Right hindlimb (tissue), 1 donor: ENCODE measurements at regions not wholly inside any gene's neighbourhood (a gene's known extent, or its start where the extent isn't known, plus 50 kb on each side); places are given as distances from the start of the nearest gene placed in this dataset.
A peak's percentile ranks its signal among the peaks of the same experiment; 100 is the strongest.

Experiments
- DNase-seq: peaks from one replicate; pipeline ENCODE4 v3.0.0-alpha.2; 2018

DNA sequence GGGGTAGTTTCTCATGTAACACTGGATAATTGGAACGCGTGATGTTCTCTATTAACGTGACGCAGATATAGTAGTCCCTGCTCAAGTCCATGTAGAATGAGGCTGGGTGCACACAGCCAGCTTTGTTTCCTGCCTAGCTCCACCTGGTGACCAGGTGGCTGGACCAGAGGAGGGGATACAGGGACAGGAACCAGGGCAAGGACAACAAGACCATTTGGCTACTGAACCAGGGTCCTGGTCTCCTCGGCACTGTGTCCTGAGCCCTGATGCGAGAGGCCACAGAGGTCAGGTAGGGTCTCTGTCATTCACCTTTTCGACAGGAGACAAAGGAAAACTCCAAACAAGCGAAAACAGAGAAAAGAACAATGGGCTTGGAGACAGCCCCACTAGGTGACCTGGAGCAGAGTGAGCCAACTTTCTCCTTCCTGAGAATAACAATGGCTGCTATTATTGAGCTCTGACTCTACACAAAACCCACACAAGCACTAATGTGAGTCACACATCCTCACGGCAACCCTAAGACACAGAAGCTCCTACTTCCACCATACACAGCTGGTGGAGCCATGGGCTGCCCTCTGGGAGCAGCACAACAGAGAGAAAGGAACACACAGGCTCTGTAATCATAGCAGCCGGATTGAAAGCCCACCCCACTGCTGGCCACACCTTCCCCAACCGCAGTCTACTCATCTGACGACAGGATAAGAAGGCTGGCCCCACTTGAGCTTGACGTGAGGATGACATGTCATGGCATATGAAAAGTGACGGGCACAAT, 67.3 kb upstream of the TEX51 start:
- DNase-seq: no peak

DNA sequence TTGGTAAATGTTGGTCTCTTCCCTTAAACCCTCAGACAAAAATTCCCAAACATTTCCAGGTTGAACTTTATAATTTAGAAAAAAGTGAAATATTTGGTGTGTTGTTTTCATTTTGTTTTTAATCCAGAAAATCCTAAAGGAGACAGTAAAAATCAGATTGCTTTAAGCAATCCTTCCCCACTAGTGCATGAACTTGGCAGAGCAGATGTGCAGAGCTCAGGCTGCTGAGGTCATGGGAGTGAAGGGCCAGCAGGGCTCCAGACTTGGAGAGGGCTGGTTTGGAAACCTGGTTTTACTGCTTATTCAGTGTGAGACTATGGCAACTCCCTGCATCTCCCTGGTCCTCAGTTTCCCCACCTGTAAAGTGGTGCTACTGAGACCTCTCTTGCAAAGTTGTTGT, 66.7 kb upstream of the TEX51 start:
- DNase-seq: no peak

DNA sequence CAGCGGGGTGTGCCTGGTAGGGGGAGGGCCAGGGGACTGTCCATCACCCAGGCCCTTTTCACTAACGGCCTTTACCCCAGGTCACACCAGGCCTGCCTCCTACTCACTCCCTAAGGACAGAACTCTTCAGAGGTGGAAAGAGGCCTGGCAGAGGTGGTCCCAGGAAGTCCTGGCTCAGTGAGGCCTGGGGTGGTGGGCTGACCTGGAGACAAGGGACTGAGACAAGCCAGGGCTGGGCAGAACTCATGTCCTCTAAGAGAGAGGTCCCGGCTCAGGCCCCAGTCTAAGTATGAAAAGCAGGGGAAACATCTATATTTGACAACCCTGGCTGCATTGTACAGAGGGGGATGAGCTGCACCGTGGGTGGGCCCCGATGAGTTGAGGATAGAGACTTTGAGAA, 65.9 kb upstream of the TEX51 start:
- no peak for DNase-seq

DNA sequence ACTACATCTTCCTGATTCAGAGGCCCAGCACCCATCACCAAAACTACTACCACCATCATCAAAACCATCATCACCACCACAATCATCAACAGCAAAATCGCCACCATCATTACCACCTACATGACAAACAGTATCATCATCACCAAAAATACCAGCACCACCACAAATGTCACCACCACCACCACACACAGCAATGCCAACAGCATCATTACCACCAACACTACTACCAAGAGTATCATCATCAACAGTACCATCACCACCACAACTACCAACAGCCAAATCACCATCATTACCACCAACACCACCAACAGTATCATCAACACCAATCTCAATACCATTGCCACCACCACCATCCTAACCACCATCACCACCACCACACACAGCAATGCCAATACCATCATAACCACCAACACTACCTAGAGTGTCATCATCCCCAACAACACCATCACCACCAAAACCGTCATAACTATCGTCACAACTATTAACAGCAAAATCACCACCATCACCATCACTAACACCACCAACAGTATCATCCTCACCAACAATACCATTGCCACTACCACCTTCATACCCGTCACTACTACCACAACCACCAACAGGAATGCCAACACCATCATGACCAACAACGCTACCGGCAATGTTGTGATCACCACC, 64.6 kb upstream of the TEX51 start:
- DNase-seq: no peak

DNA sequence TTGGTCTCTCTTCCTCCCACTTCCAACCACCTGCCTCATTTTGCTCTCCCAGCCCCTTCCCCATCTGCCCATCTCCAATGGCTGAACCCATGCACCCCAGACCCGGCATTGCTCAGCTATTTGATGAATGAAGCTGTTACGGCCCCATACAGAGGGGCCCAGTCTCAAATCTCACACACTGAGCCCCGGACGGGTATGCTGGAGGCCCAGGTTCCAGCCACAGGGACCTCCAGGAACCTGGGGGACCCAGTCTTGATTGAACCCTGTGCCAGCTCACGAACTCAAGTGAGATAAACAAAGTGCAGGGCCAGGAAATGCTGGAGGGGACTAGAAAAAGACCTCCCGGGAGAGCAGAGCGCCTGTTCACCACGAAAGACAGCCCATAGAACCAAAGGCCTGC, 63.4 kb upstream of the TEX51 start:
- no peak for DNase-seq

DNA sequence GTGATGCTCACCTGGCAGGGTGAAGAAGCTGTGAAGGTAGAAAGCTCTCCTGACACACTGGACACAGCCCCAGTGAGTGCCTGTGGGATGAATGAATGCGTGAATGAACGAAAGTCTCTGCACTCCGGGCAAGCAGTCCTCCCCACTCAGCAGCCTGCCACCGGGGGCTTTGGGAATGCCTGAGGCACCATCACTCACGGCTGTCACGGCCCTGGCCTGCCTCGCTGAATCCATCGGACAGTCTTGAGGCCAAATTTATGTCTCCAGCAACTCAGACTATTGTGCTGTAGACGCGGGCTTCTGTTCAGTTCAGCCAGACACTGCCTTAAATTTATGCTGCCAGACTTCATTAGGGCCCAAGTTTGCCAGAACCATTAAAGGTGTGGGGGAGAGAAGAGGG, 62.9 kb upstream of the TEX51 start:
- no peak for DNase-seq

DNA sequence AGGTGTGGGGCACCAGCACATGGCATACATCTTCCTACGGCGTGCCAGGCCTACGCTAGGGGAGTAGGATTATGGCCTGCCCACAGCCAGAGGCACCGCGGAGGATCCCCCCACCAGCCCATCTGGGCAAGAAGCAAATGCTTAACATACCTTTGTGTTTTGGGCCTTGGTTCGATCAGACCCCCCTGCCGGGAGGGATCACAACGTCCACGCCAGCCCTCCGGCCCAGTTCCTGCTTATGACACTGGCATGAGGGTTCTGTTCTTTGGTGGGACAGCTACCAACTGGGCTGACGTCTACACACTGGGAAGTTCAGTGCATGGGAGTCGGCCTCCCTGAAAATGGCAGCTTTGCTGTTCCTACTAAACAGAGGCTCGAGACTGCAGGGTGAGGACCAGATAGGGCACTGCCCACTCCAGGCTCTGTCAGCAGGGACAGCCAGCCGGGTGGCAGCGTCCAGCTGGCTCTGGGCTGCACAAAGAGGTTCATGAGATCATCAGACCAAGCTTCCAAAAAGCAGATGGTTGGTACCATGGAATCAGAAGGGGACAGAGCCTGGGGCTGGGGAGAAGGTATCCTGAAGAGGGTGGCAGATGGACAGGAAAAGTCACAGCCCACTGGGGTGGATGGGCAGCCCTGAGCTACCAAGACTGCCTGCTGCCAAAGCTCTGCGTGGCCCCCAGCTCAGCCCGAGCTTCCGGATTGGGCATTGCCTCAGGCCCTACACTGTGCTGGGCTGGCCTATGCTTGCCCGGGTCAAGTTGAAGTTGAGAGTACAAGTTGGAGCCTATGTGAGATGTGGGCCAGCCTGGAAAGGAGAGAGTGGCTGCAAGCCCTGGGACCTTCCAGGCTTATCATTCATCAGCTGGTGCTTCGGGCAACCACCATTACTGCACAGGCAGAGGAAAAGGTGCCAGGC, 61.7 kb upstream of the TEX51 start:
- DNase-seq: no peak

DNA sequence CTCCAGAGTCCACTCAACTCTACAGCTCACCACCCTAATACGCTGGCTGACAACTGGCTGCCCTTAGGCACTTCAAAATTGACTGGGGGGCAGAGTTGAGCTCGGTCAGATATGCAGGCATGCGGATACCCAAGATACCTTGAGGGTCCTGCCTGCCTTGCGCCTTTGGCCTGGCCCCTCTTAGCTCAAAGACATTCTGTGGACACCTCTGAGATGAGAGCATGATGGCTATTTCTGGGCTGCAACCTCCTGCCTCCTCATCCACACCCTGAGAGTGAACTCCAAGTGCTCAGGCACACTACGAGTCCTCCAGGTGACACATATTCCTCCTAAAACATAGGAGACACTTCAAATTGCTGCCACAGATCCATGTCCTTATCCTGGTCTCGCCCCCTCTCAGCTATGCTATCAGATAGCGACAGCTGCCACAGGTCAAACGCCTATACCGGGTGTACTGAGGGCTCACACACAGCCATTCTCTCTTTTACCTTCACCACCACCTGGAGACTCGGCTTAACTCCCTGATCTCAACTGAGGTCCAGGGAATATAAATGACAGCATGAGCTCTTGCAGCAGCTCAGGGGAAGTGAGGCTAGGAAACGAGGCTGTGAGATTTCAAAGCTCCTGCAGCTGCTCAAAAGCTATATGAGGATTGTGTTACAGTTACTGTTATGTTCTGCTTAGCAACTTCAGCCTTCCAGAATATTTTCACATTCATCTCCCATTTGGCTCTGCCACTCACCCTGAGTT, 60.5 kb upstream of the TEX51 start:
- peak; percentile 55 for DNase-seq

DNA sequence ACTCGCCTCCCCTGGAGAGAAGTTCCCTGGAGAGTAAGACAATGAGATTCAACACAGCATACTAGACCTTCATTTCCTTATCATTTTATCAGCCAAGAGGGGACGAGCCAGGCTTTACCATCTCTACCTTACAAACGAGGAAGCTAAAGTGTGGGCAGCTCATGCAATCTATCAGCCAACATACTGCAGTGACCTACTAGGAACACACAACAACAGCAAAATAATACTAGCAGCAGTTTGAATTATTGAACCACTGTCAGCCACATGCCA, 60.0 kb upstream of the TEX51 start:
- no peak for DNase-seq

DNA sequence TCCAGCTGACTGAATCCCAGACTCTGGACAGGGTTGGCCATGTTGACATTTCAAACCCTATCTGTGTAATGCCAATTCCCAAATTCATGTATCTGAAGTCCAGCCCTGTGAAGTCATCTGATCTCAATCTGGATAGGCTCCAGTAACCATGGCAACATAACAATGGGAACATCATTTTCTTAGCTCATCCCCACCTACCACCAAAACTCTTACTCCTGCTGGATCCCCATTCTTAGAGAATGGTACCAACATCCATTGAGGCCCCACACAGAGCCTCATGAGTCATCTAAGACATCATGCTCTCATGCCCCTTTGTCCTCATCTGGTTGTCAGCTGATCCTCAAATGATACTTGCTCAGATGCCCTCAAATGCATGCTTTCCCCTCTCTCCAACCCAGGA, 58.9 kb upstream of the TEX51 start:
- DNase-seq: no peak

DNA sequence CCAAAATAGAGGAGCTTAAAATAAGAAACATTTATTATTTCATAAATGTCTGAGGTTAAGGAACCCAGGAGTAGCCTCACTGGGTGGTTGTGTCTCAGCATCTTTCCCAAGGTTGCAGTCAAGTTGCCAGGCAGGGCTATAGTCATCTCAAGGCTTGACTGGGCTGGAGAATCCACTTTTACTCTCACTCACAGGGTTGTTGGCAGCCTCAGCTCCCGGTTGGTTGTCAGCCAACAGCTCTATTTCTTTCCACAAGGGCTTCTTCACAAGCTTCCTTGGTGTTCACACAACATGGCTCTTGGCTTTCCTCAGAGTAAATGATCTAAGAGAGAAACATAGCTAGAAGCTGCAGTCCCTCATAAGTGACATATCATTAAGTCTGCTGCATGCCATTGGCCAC, 55.6 kb upstream of the TEX51 start:
- no peak for DNase-seq

DNA sequence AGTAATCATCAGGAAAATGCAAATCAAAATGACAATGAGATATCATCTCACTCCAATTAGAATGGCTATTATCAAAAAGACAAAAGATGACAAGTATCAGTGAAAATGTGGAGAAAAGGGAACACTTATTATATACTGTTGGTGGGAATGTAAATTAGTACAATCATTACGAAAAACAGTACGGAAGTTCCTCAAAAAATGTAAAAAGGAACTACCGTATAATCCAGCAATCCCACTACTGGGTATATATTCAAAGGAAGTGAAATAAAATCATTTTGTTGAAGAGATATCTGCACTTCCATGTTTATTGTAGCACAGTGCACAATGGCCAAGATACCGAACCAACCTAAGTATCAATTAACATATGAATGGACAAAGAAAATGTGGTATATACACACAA, 52.4 kb upstream of the TEX51 start:
- no peak for DNase-seq
